Gastroesophageal sphincter (tissue), 3 donors: ENCODE measurements at regions not wholly inside any gene's neighbourhood (a gene's known extent, or its start where the extent isn't known, plus 50 kb on each side); places are given as distances from the start of the nearest gene placed in this dataset.

Experiments
- CTCF ChIP-seq, 4 experiments: fragments of 200-600 bp in 2 of 4; fragments of 450-650 bp in 2 of 4; sonication (generic) in 1 of 4; IDR thresholded peaks; one replicate each; pipeline ENCODE4 v1.5.1; 2017 to 2019; ENCODE audit warnings: antibody characterized with exemption in 4 of 4, mild to moderate bottlenecking in 2 of 4, moderate library complexity in 2 of 4
- POLR2A ChIP-seq, 2 donors: fragments of 450-650 bp; IDR thresholded peaks; one replicate each; pipeline ENCODE4 v1.6.1; 2017; ENCODE audit warnings: antibody characterized with exemption in 2 of 2, mild to moderate bottlenecking in 2 of 2, moderate library complexity in 1 of 2
- POLR2AphosphoS5 ChIP-seq: sonication (generic); formaldehyde crosslinking; IDR thresholded peaks from one replicate; pipeline ENCODE4 v1.6.1; 2017; ENCODE audit warnings: antibody characterized with exemption

GRCh38 chr2:204089574-204089973 is 153.0 kb downstream of the ICOS start:
- TF ChIP-seq CTCF (IDR thresholded peaks at IDR 0.05) (no peak), POLR2AphosphoS5 (no peak), POLR2A (IDR thresholded peaks at IDR 0.05) (no peak)
